H1 (cell line): ENCODE measurements at regions not wholly inside any gene's neighbourhood (a gene's known extent, or its start where the extent isn't known, plus 50 kb on each side); places are given as distances from the start of the nearest gene placed in this dataset.
"Not testable (repeated sequence)": the region's sequence is repeated elsewhere in the genome, so short reads cannot be mapped to it uniquely, and the experiment has no call there.

Experiments used
- CTCF ChIA-PET: fragments of 300-600 bp; sonication (Branson Sonifier 250); formaldehyde crosslinking; loops from one replicate; lab custom pipeline; 2021; ENCODE audit not compliant: partially characterized antibody; lab: Charles Lee
- POLR2A ChIA-PET: fragments of 300-600 bp; sonication (Branson Sonifier 250); formaldehyde crosslinking; loops from one replicate; lab custom pipeline; 2021; ENCODE audit warnings: inconsistent platforms; ENCODE audit not compliant: partially characterized antibody; lab: Charles Lee
- DNase-seq, 2 experiments: peaks; one replicate each; pipeline versions ENCODE4 v3.0.0 to v3.0.0-alpha.2; 2010 to 2022; ENCODE audit warnings: low spot score in 2 of 2, low read depth in 1 of 2, mixed read lengths in 1 of 2
- FAIRE-seq: peaks from 2 replicates; lab custom pipeline; 2011; peaks lifted over from hg19 to GRCh38; lab: Jason Lieb, UNC
- H2AFZ ChIP-seq: 2 replicates; pipeline ENCODE4 v1.8.1; 2012; ENCODE audit warnings: low read length, inconsistent platforms
- H2AK5ac ChIP-seq: 2 replicates; pipeline ENCODE4 v1.6.1; 2013; ENCODE audit warnings: low read depth, low read length
- H2BK120ac ChIP-seq: replicated peaks from 2 replicates; pipeline ENCODE3; 2013; ENCODE audit warnings: low read depth, low read length, inconsistent platforms
- H2BK12ac ChIP-seq: 2 replicates; pipeline ENCODE4 v1.6.1; 2013; ENCODE audit warnings: low read depth, low read length
- H2BK15ac ChIP-seq: 2 replicates; pipeline ENCODE4 v1.6.1; 2013; ENCODE audit warnings: low read length
- H2BK20ac ChIP-seq: 2 replicates; pipeline ENCODE4 v1.6.1; 2013; ENCODE audit warnings: low read length
- H2BK5ac ChIP-seq: 2 replicates; pipeline ENCODE4 v1.6.1; 2013; ENCODE audit warnings: low read depth, low read length
- H3K14ac ChIP-seq: 2 replicates; pipeline ENCODE4 v1.6.1; 2013; ENCODE audit warnings: inconsistent platforms; ENCODE audit not compliant: insufficient read length
- H3K18ac ChIP-seq: 2 replicates; pipeline ENCODE4 v1.6.1; 2013; ENCODE audit warnings: low read length; ENCODE audit errors: extremely low read depth
- H3K23ac ChIP-seq: 2 replicates; pipeline ENCODE4 v1.6.1; 2013; ENCODE audit warnings: inconsistent platforms; ENCODE audit not compliant: insufficient read length
- H3K23me2 ChIP-seq: 2 replicates; pipeline ENCODE4 v1.6.1; 2013; ENCODE audit warnings: low read depth, low read length
- H3K27ac ChIP-seq: 2 replicates; pipeline ENCODE4 v1.6.1; 2011; ENCODE audit warnings: low read depth, low read length, inconsistent platforms
- H3K27me3 ChIP-seq, 4 experiments: replicated peaks in 1 of 4; 1 replicate in 1 of 4; 2 replicates in 3 of 4; pipeline versions ENCODE4 v1.6.1 to v1.8.1; 2011 to 2013; ENCODE audit warnings: low read length in 3 of 4, mild to moderate bottlenecking in 3 of 4, inconsistent platforms in 2 of 4, mixed read lengths in 2 of 4, moderate library complexity in 1 of 4; ENCODE audit not compliant: control insufficient read depth in 3 of 4, insufficient read depth in 3 of 4; ENCODE audit errors: extremely low read depth in 1 of 4
- H3K36me3 ChIP-seq, 4 experiments: 2 replicates each; pipeline versions ENCODE4 v1.6.1 to v1.8.1; 2011 to 2013; ENCODE audit warnings: mild to moderate bottlenecking in 4 of 4, low read length in 3 of 4, moderate library complexity in 2 of 4, control low read depth in 1 of 4, inconsistent platforms in 1 of 4; ENCODE audit not compliant: insufficient read depth in 4 of 4, control insufficient read depth in 2 of 4
- H3K4ac ChIP-seq: replicated peaks from 2 replicates; pipeline ENCODE3; 2013; ENCODE audit warnings: low read length, low read depth, mixed read lengths, inconsistent platforms; ENCODE audit not compliant: insufficient read length
- H3K4me1 ChIP-seq, 4 experiments: replicated peaks in 1 of 4; 1 replicate in 1 of 4; 2 replicates in 3 of 4; pipeline versions ENCODE4 v1.6.1 to v1.8.1; 2011 to 2013; ENCODE audit warnings: low read length in 3 of 4, inconsistent platforms in 2 of 4, mixed read lengths in 1 of 4; ENCODE audit not compliant: insufficient read depth in 4 of 4, control insufficient read depth in 3 of 4
- H3K4me2 ChIP-seq, 2 experiments: 2 replicates each; pipeline versions ENCODE4 v1.6.1 to v1.8.1; 2011 to 2013; ENCODE audit warnings: low read depth in 2 of 2, low read length in 2 of 2, control low read depth in 1 of 2, inconsistent platforms in 1 of 2, mild to moderate bottlenecking in 1 of 2; ENCODE audit not compliant: insufficient read depth in 1 of 2
- H3K4me3 ChIP-seq, 4 experiments: fragments of 200-600, 300-600 bp in 1 of 4; sonication (generic), shearing (Covaris generic), sonication (Bioruptor Twin) in 1 of 4; 2 replicates each; pipeline versions ENCODE4 v1.5.1 to v1.8.1; 2011 to 2016; ENCODE audit warnings: low read length in 4 of 4, low read depth in 3 of 4, control low read depth in 2 of 4, inconsistent platforms in 2 of 4, mild to moderate bottlenecking in 2 of 4, mixed read lengths in 1 of 4, moderate library complexity in 1 of 4; ENCODE audit not compliant: insufficient read depth in 2 of 4; ENCODE audit errors: extremely low read depth in 1 of 4
- H3K56ac ChIP-seq: replicated peaks from 2 replicates; pipeline ENCODE3; 2013; ENCODE audit warnings: low read depth, mild to moderate bottlenecking, mixed read lengths, low read length, inconsistent platforms; ENCODE audit not compliant: insufficient read length
- H3K79me1 ChIP-seq: 2 replicates; pipeline ENCODE4 v1.6.1; 2013; ENCODE audit warnings: low read depth, low read length, control low read depth
- H3K79me2 ChIP-seq, 2 experiments: 2 replicates each; pipeline versions ENCODE4 v1.6.1 to v1.8.1; 2012 to 2013; ENCODE audit warnings: low read length in 2 of 2, mild to moderate bottlenecking in 2 of 2, inconsistent platforms in 1 of 2; ENCODE audit not compliant: insufficient read depth in 2 of 2, control insufficient read depth in 1 of 2
- H3K9ac ChIP-seq, 4 experiments: replicated peaks in 1 of 4; 1 replicate in 1 of 4; 2 replicates in 3 of 4; pipeline versions ENCODE4 v1.6.1 to v1.8.1; 2011 to 2013; ENCODE audit warnings: low read depth in 3 of 4, low read length in 3 of 4, control low read depth in 2 of 4, mild to moderate bottlenecking in 2 of 4, moderate library complexity in 2 of 4, inconsistent platforms in 1 of 4; ENCODE audit errors: extremely low read depth in 1 of 4
- H3K9me3 ChIP-seq, 2 experiments: 2 replicates each; pipeline versions ENCODE4 v1.6.1 to v1.8.1; 2012 to 2013; ENCODE audit warnings: mild to moderate bottlenecking in 2 of 2, moderate library complexity in 2 of 2, control low read depth in 1 of 2, inconsistent platforms in 1 of 2, low read depth in 1 of 2, low read length in 1 of 2, mixed read lengths in 1 of 2; ENCODE audit not compliant: insufficient read depth in 2 of 2
- H4K20me1 ChIP-seq, 2 experiments: replicated peaks in 1 of 2; 2 replicates each; pipeline versions ENCODE3 to v1.8.1; 2011 to 2013; ENCODE audit warnings: inconsistent platforms in 2 of 2, low read length in 2 of 2, mild to moderate bottlenecking in 1 of 2; ENCODE audit not compliant: insufficient read depth in 2 of 2, control insufficient read depth in 1 of 2
- H4K5ac ChIP-seq: 2 replicates; pipeline ENCODE4 v1.6.1; 2013; ENCODE audit warnings: low read length, low read depth, mixed read lengths, inconsistent platforms; ENCODE audit not compliant: insufficient read length
- H4K8ac ChIP-seq: 2 replicates; pipeline ENCODE4 v1.8.0; 2013; ENCODE audit warnings: mild to moderate bottlenecking, moderate library complexity, low read length, inconsistent platforms; ENCODE audit not compliant: insufficient read depth; ENCODE audit errors: extremely low read depth
- H4K91ac ChIP-seq: replicated peaks from 2 replicates; pipeline ENCODE3; 2013; ENCODE audit warnings: low read length, mixed read lengths, inconsistent platforms; ENCODE audit not compliant: insufficient read length
- NRF1 ChIP-seq: IDR thresholded peaks from 2 replicates; pipeline ENCODE4 v1.6.1; 2011; ENCODE audit warnings: mild to moderate bottlenecking, low read depth, low read length, improper control_type of control experiment
- RBBP5 ChIP-seq: IDR thresholded peaks from 2 replicates; pipeline ENCODE4 v1.7.1; 2012; ENCODE audit warnings: low read depth, mild to moderate bottlenecking, inconsistent platforms, low read length, moderate library complexity, borderline replicate concordance
- WGBS, 2 experiments: shearing (Covaris generic) in 1 of 2; methylation state at CpG; one replicate each; pipeline versions ENCODE4 v1.1.6 to v1.1.7; 2013 to 2015; ENCODE audit warnings: low lambda C conversion rate in 2 of 2, mixed read lengths in 2 of 2, inconsistent platforms in 1 of 2, low coverage in 1 of 2, missing lambda C conversion rate in 1 of 2; ENCODE audit not compliant: insufficient replicate concordance in 2 of 2, insufficient coverage in 1 of 2, insufficient read length in 1 of 2; ENCODE audit errors: extremely low coverage in 1 of 2, missing lambda C conversion rate in 1 of 2; 5-methylcytosine and 5-hydroxymethylcytosine counted together

GRCh38 chr3:46797486-46797885 lies 65.8 kb downstream of the MYL3 start (continued):
- TF ChIP-seq NRF1 = no peak
- no peak for TF ChIP-seq RBBP5

DNA sequence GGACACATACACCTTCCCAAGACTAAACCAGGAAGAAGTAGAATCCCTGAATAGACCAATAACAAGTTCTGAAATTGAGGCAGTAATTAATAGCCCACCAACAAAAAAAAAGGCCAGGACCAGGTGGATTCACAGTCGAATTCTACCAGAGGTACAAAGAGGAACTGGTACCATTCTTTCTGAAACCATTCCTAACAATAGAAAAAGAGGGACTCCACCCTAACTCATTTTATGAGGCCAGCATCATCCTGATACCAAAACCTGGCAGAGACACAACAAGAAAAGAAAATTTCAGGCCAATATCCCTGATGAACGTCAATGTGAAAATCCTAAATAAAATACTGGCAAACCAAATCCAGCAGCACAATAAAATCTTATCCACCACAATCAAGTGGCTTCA lies 69.9 kb downstream of the MYL3 start:
- H3K79me1 ChIP-seq, H2BK5ac ChIP-seq, H4K20me1 ChIP-seq, FAIRE-seq, POLR2A ChIA-PET, H2BK12ac ChIP-seq, H3K9ac ChIP-seq, H3K18ac ChIP-seq, H3K27ac ChIP-seq, H3K23ac ChIP-seq, H3K56ac ChIP-seq, H4K5ac ChIP-seq, DNase-seq, H3K27me3 ChIP-seq, H4K91ac ChIP-seq, H2BK20ac ChIP-seq, H3K4me2 ChIP-seq, H3K4me3 ChIP-seq, H3K36me3 ChIP-seq, H3K9me3 ChIP-seq, H2BK15ac ChIP-seq, H2AFZ ChIP-seq, H3K79me2 ChIP-seq, H4K8ac ChIP-seq, H2BK120ac ChIP-seq, H3K4me1 ChIP-seq, H3K14ac ChIP-seq, H3K23me2 ChIP-seq, H2AK5ac ChIP-seq, H3K4ac ChIP-seq: not testable (repeated sequence)
- WGBS, 2 experiments = 86% methylated on average over 2 of the region's 2 CpGs; no CpG with 5 or more reads in 1 of the 2 experiments
- CTCF ChIA-PET = interaction anchor here (1.2 kb wide), 1 partner anchor 31 kb away, joined by 3 read pairs; no protein-coding TSS in a partner anchor
